RWPE1 (cell line): ENCODE measurements at regions not wholly inside any gene's neighbourhood (a gene's known extent, or its start where the extent isn't known, plus 50 kb on each side); places are given as distances from the start of the nearest gene placed in this dataset.

Source experiments
- CTCF ChIA-PET: fragments of 350-600 bp; sonication (Branson Sonifier 250); formaldehyde crosslinking; extraction: SDS; loops from one replicate; lab custom pipeline; 2021; lab: Yijun Ruan, JAX
- POLR2A ChIA-PET: fragments of 400-600 bp; formaldehyde crosslinking; extraction: SDS; loops from one replicate; lab custom pipeline; 2020; ENCODE audit warnings: antibody characterized with exemption; ENCODE audit not compliant: low non-redundant PET; lab: Yijun Ruan, JAX
- DNase-seq: peaks from one replicate; pipeline ENCODE4 v3.0.0; 2012; ENCODE audit warnings: low spot score
- H3K27ac ChIP-seq: fragments of 450-650 bp; 2 replicates; pipeline ENCODE4 v1.5.1; 2017
- CTCF ChIP-seq: fragments of 450-650 bp; conservative IDR thresholded peaks from 2 replicates; pipeline ENCODE4 v1.5.1; 2017; ENCODE audit warnings: low read depth, mild to moderate bottlenecking

GRCh38 chr12:83807871-83808270 is 1104.7 kb downstream of the SLC6A15 start:
- no peak for DNase-seq
- CTCF ChIA-PET: interaction anchor here (0.7 kb wide), 1 partner anchor 388 kb away, joined by 3 read pairs; no protein-coding TSS in a partner anchor
- TF ChIP-seq CTCF: no peak
- POLR2A ChIA-PET: no interaction called here
- H3K27ac ChIP-seq: no peak overlapping the region

- no peak overlapping the region for H3K27ac ChIP-seq
- POLR2A ChIA-PET: no interaction called here
- TF ChIP-seq CTCF: no peak
- DNase-seq: no peak
- CTCF ChIA-PET: no interaction called here
Measured at GRCh38 chr12:83805873-83806272, 1106.7 kb downstream of the SLC6A15 start.

- DNase-seq: no peak
- POLR2A ChIA-PET: no interaction called here
- no peak for TF ChIP-seq CTCF
- CTCF ChIA-PET: no interaction called here
- no peak overlapping the region for H3K27ac ChIP-seq
Measured at GRCh38 chr12:83805156-83805772, 1107.3 kb downstream of the SLC6A15 start.

- DNase-seq: no peak
- no peak for TF ChIP-seq CTCF
- CTCF ChIA-PET: no interaction called here
- H3K27ac ChIP-seq: no peak overlapping the region
- POLR2A ChIA-PET: no interaction called here
Measured at GRCh38 chr12:83801972-83802371, 1110.6 kb downstream of the SLC6A15 start.

GRCh38 chr12:83800022-83800421 is 1112.6 kb downstream of the SLC6A15 start:
- no peak overlapping the region for H3K27ac ChIP-seq
- ChIA-PET POLR2A (no interaction called here), CTCF (no interaction called here)
- no peak for DNase-seq
- no peak for TF ChIP-seq CTCF

GRCh38 chr12:83796531-83796930 is 1109.8 kb downstream of the TMTC2 start:
- TF ChIP-seq CTCF: no peak
- POLR2A ChIA-PET: no interaction called here
- no peak for DNase-seq
- CTCF ChIA-PET: interaction anchor here (0.7 kb wide), 1 partner anchor 1110 kb away, joined by 3 read pairs; the partner anchor contains the start of gene TMTC2
- H3K27ac ChIP-seq: no peak overlapping the region
